HEK293T (cell line): ENCODE measurements at regions not wholly inside any gene's neighbourhood (a gene's known extent, or its start where the extent isn't known, plus 50 kb on each side); places are given as distances from the start of the nearest gene placed in this dataset.

Experiments
- CTBP1 ChIP-seq: fragments of 450-650 bp; IDR thresholded peaks from 2 replicates; pipeline ENCODE4 v1.6.1; 2016; ENCODE audit warnings: borderline replicate concordance
- ELF4 ChIP-seq: fragments of 450-650 bp; IDR thresholded peaks from 2 replicates; pipeline ENCODE4 v1.6.1; 2017; ENCODE audit warnings: antibody characterized with exemption
- TARDBP ChIP-seq: fragments of 450-650 bp; IDR thresholded peaks from 2 replicates; pipeline ENCODE4 v1.6.1; 2016

DNA sequence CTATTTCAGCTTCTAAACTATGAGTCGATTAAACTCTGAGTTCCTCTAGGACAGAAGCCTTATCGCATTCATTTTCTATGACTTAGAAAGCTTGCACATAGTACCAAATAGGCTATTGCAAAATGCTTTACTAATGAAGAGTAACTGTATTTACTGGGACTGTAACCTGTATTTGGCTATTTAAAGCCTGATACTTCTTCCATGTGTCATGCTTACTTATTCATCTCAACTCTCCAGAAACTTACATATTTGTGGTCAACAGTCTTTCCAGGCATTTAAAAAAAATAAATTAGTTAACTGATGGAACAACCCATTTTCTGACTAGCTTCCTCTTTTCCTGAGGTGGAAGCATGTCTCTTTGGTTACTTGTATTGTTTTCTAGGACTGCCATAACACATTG is 467.9 kb downstream of the PCDH11X start:
- TF ChIP-seq TARDBP (no peak), ELF4 (no peak), CTBP1 (no peak)
